ENCODE measurements at regions not wholly inside any gene's neighbourhood (a gene's known extent, or its start where the extent isn't known, plus 50 kb on each side); places are given as distances from the start of the nearest gene placed in this dataset.
"Not testable (repeated sequence)": the region's sequence is repeated elsewhere in the genome, so short reads cannot be mapped to it uniquely, and the experiment has no call there.

GRCh38 chr4:67332627-67333026, 212.7 kb downstream of the CENPC start:
- no peak for DNase-seq (ENCODE audit: low read depth in 2 of 2)

GRCh38 chr4:67328393-67328792, 216.9 kb downstream of the CENPC start:
- no peak for DNase-seq (ENCODE audit: low read depth in 2 of 2)

GRCh38 chr4:67328018-67328278, 217.4 kb downstream of the CENPC start:
- DNase-seq (ENCODE audit: low read depth in 2 of 2), result no peak

- DNase-seq (ENCODE audit: low read depth in 2 of 2), result peak in 1 of 2 donors; percentile 2
Measured at GRCh38 chr4:67327245-67328017, 217.9 kb downstream of the CENPC start.

GRCh38 chr4:67325791-67326190, 219.5 kb downstream of the CENPC start:
- no peak for DNase-seq (ENCODE audit: low read depth in 2 of 2)

GRCh38 chr4:67320645-67321044, 224.7 kb downstream of the CENPC start:
- no peak for DNase-seq (ENCODE audit: low read depth in 2 of 2)

GRCh38 chr4:67319607-67320006, 225.7 kb downstream of the CENPC start:
- DNase-seq (ENCODE audit: low read depth in 2 of 2), result not testable (repeated sequence)

GRCh38 chr4:67300497-67301185, 244.7 kb downstream of the CENPC start:
- DNase-seq (ENCODE audit: low read depth in 2 of 2), result not testable (repeated sequence)

- no peak for DNase-seq (ENCODE audit: low read depth in 2 of 2)
Measured at GRCh38 chr4:67292636-67293035, 252.7 kb downstream of the CENPC start.

- no peak for DNase-seq (ENCODE audit: low read depth in 2 of 2)
Measured at GRCh38 chr4:67292045-67292444, 253.3 kb downstream of the CENPC start.

GRCh38 chr4:67291644-67292043, 253.7 kb downstream of the CENPC start:
- no peak for DNase-seq (ENCODE audit: low read depth in 2 of 2)

GRCh38 chr4:67288964-67289363, 256.3 kb downstream of the CENPC start:
- no peak for DNase-seq (ENCODE audit: low read depth in 2 of 2)

- no peak for DNase-seq (ENCODE audit: low read depth in 2 of 2)
Measured at GRCh38 chr4:67286724-67287123, 258.6 kb downstream of the CENPC start.

GRCh38 chr4:67282749-67283148, 262.6 kb downstream of the CENPC start:
- DNase-seq (ENCODE audit: low read depth in 2 of 2), result no peak

GRCh38 chr4:67275179-67275750, 270.0 kb downstream of the CENPC start:
- no peak for DNase-seq (ENCODE audit: low read depth in 2 of 2)

- not testable (repeated sequence) for DNase-seq (ENCODE audit: low read depth in 2 of 2)
Measured at GRCh38 chr4:67274671-67275070, 270.6 kb downstream of the CENPC start.

- DNase-seq (ENCODE audit: low read depth in 2 of 2), result no peak
Measured at GRCh38 chr4:67273666-67274065, 271.6 kb downstream of the CENPC start.

GRCh38 chr4:67261971-67262370, 283.3 kb downstream of the CENPC start:
- no peak for DNase-seq (ENCODE audit: low read depth in 2 of 2)

- DNase-seq (ENCODE audit: low read depth in 2 of 2), result no peak
Measured at GRCh38 chr4:67256388-67257043, 288.8 kb downstream of the CENPC start.

GRCh38 chr4:67250131-67250896, 295.0 kb downstream of the CENPC start:
- DNase-seq (ENCODE audit: low read depth in 2 of 2), result no peak

GRCh38 chr4:67236788-67237187, 308.5 kb downstream of the CENPC start:
- no peak for DNase-seq (ENCODE audit: low read depth in 2 of 2)

- no peak for DNase-seq (ENCODE audit: low read depth in 2 of 2)
Measured at GRCh38 chr4:67236318-67236717, 309.0 kb downstream of the CENPC start.

Measured in stimulated activated CD8-positive, alpha-beta memory T cell treated with anti-CD3 and anti-CD28 coated beads, Interleukin-15, amount 100 ng/mL, for 48 hours (primary cell).